GM23248 (cell line): ENCODE measurements at regions not wholly inside any gene's neighbourhood (a gene's known extent, or its start where the extent isn't known, plus 50 kb on each side); places are given as distances from the start of the nearest gene placed in this dataset.

Source experiments
- DNase-seq: peaks from one replicate; pipeline ENCODE4 v3.0.0-alpha.2; 2015
- H2AFZ ChIP-seq: fragments of 200-600 bp; sonication (generic); 2 replicates; pipeline ENCODE4 v1.6.1; 2016; ENCODE audit warnings: antibody characterized with exemption
- H3F3A ChIP-seq: fragments of 200-600 bp; sonication (generic); 2 replicates; pipeline ENCODE4 v1.6.1; 2016; ENCODE audit warnings: mild to moderate bottlenecking, antibody characterized with exemption, mixed run types; ENCODE audit not compliant: insufficient read depth
- H3K27ac ChIP-seq: fragments of 200-600 bp; sonication (generic); 2 replicates; pipeline ENCODE4 v1.5.1; 2016; ENCODE audit warnings: mild to moderate bottlenecking
- H3K27me3 ChIP-seq: fragments of 200-600 bp; sonication (generic); replicated peaks from 2 replicates; pipeline ENCODE4 v1.6.1; 2016; ENCODE audit warnings: mild to moderate bottlenecking; ENCODE audit not compliant: insufficient read depth
- H3K36me3 ChIP-seq: fragments of 200-600 bp; sonication (generic); 2 replicates; pipeline ENCODE4 v1.6.1; 2016; ENCODE audit warnings: low read depth, mild to moderate bottlenecking
- H3K4me1 ChIP-seq: fragments of 200-600 bp; sonication (generic); 2 replicates; pipeline ENCODE4 v1.6.1; 2016; ENCODE audit warnings: mild to moderate bottlenecking; ENCODE audit not compliant: insufficient read depth
- H3K4me2 ChIP-seq: fragments of 200-600 bp; sonication (generic); one replicate; pipeline ENCODE4 v1.6.1; 2016; ENCODE audit warnings: mild to moderate bottlenecking; ENCODE audit not compliant: unreplicated experiment
- H3K4me3 ChIP-seq: fragments of 200-600 bp; sonication (generic); 2 replicates; pipeline ENCODE4 v1.5.1; 2016; ENCODE audit warnings: mild to moderate bottlenecking
- H3K79me2 ChIP-seq: fragments of 200-600 bp; sonication (generic); 2 replicates; pipeline ENCODE4 v1.6.1; 2016; ENCODE audit warnings: mild to moderate bottlenecking; ENCODE audit not compliant: insufficient read depth
- H3K9ac ChIP-seq: fragments of 200-600 bp; sonication (generic); 2 replicates; pipeline ENCODE4 v1.6.1; 2016; ENCODE audit warnings: mild to moderate bottlenecking
- H3K9me2 ChIP-seq: fragments of 200-600 bp; sonication (generic); 2 replicates; pipeline ENCODE4 v1.6.1; 2016; ENCODE audit warnings: mixed run types, mild to moderate bottlenecking, moderate library complexity; ENCODE audit not compliant: insufficient read depth
- H3K9me3 ChIP-seq: fragments of 200-600 bp; sonication (generic); one replicate; pipeline ENCODE4 v1.6.1; 2017; ENCODE audit warnings: low read depth
- H4K20me1 ChIP-seq: fragments of 200-600 bp; sonication (generic); 2 replicates; pipeline ENCODE4 v1.6.0; 2016; ENCODE audit not compliant: insufficient read depth
- EZH2 ChIP-seq: fragments of 200-600 bp; sonication (generic); IDR thresholded peaks from 2 replicates; pipeline ENCODE4 v1.6.1; 2018; ENCODE audit warnings: antibody characterized with exemption, mild to moderate bottlenecking; ENCODE audit not compliant: insufficient read depth, poor library complexity, severe bottlenecking
- EZH2phosphoT487 ChIP-seq: fragments of 200-600 bp; sonication (generic); IDR thresholded peaks from 2 replicates; pipeline ENCODE4 v1.6.1; 2018; ENCODE audit warnings: antibody characterized with exemption, moderate library complexity, mild to moderate bottlenecking, low read depth; ENCODE audit not compliant: insufficient read depth
- WGBS, 2 experiments: methylation state at CpG; one replicate each; pipeline ENCODE4 v1.1.6; 2015 to 2017; ENCODE audit warnings: low lambda C conversion rate in 2 of 2, low coverage in 1 of 2; ENCODE audit errors: missing lambda C conversion rate in 2 of 2; 5-methylcytosine and 5-hydroxymethylcytosine counted together
- in situ Hi-C: fragments of 300-500 bp; cut with MboI; formaldehyde crosslinking; loops from 2 replicates; pipeline ENCODE4 v1.15.0; 2020

- Histone ChIP-seq H3K9ac (no peak overlapping the region), H2AFZ (no peak overlapping the region), H3K4me2 (no peak overlapping the region), H3K36me3 (no peaks in the 10 kb centered on the region), H3K79me2 (no peaks in the 10 kb centered on the region), H3K9me2 (no peaks in the 10 kb centered on the region), H3F3A (no peaks in the 10 kb centered on the region), H3K27me3 (no peaks in the 10 kb centered on the region), H4K20me1 (no peaks in the 10 kb centered on the region), H3K4me3 (no peak overlapping the region), H3K27ac (no peak overlapping the region), H3K9me3 (no peaks in the 10 kb centered on the region), H3K4me1 (no peaks in the 10 kb centered on the region)
- no peak for TF ChIP-seq EZH2
- TF ChIP-seq EZH2phosphoT487, result no peak
- DNase-seq, result no peak
- in situ Hi-C loops, result no loop called here
These were observed 444.9 kb upstream of the MAP2 start for GRCh38 chr2:208978946-208979345.

- Histone ChIP-seq H3K36me3 (no peaks in the 10 kb centered on the region), H3K9ac (no peak overlapping the region), H3K27ac (no peak overlapping the region), H3K9me3 (no peaks in the 10 kb centered on the region), H3K4me3 (no peak overlapping the region), H3K4me2 (no peak overlapping the region), H3K4me1 (no peaks in the 10 kb centered on the region), H3K9me2 (no peaks in the 10 kb centered on the region), H3K27me3 (no peaks in the 10 kb centered on the region), H3F3A (no peaks in the 10 kb centered on the region), H4K20me1 (no peaks in the 10 kb centered on the region), H3K79me2 (no peaks in the 10 kb centered on the region), H2AFZ (no peak overlapping the region)
- DNase-seq, result no peak
- TF ChIP-seq EZH2phosphoT487 (no peak), EZH2 (no peak)
- in situ Hi-C loops, result no loop called here
These were observed 443.5 kb upstream of the MAP2 start for GRCh38 chr2:208980321-208980720.

GRCh38 chr2:208982831-208983230 is 441.0 kb upstream of the MAP2 start:
- no peaks in the 10 kb centered on the region for H3K9me2 ChIP-seq
- WGBS, 2 experiments, result 52 to 68% methylated on average over 3 of the region's 3 CpGs
- TF ChIP-seq EZH2 (no peak), EZH2phosphoT487 (no peak)
- no peaks in the 10 kb centered on the region for H4K20me1 ChIP-seq
- DNase-seq, result no peak
- H3K27me3 ChIP-seq, result no peaks in the 10 kb centered on the region
- no peak overlapping the region for H3K27ac ChIP-seq
- H3K4me3 ChIP-seq, result no peak overlapping the region
- H3K36me3 ChIP-seq, result no peaks in the 10 kb centered on the region
- no peaks in the 10 kb centered on the region for H3F3A ChIP-seq
- in situ Hi-C loops, result no loop called here
- no peak overlapping the region for H3K9ac ChIP-seq
- no peak overlapping the region for H2AFZ ChIP-seq
- no peaks in the 10 kb centered on the region for H3K9me3 ChIP-seq
- H3K79me2 ChIP-seq, result no peaks in the 10 kb centered on the region
- H3K4me2 ChIP-seq, result no peak overlapping the region
- H3K4me1 ChIP-seq, result no peaks in the 10 kb centered on the region

- Histone ChIP-seq H4K20me1 (no peaks in the 10 kb centered on the region), H3K9me2 (no peaks in the 10 kb centered on the region), H3K79me2 (no peaks in the 10 kb centered on the region), H3K4me3 (no peak overlapping the region), H3F3A (no peaks in the 10 kb centered on the region), H3K27ac (no peak overlapping the region), H2AFZ (no peak overlapping the region), H3K9ac (no peak overlapping the region), H3K36me3 (no peaks in the 10 kb centered on the region), H3K4me1 (no peaks in the 10 kb centered on the region), H3K4me2 (no peak overlapping the region), H3K9me3 (no peaks in the 10 kb centered on the region), H3K27me3 (no peaks in the 10 kb centered on the region)
- DNase-seq, result no peak
- 74 to 75% methylated on average over 3 of the region's 3 CpGs for WGBS, 2 experiments
- in situ Hi-C loops, result no loop called here
- TF ChIP-seq EZH2 (no peak), EZH2phosphoT487 (no peak)
These were observed 440.4 kb upstream of the MAP2 start for GRCh38 chr2:208983486-208983885.

GRCh38 chr2:208984376-208985090 is 439.3 kb upstream of the MAP2 start:
- H3K9me2 ChIP-seq, result no peaks in the 10 kb centered on the region
- no peak overlapping the region for H3K27ac ChIP-seq
- no peaks in the 10 kb centered on the region for H3K79me2 ChIP-seq
- in situ Hi-C loops, result no loop called here
- no peak overlapping the region for H3K4me3 ChIP-seq
- no peaks in the 10 kb centered on the region for H3K36me3 ChIP-seq
- peak; percentile 42 for DNase-seq
- H2AFZ ChIP-seq, result no peak overlapping the region
- no peaks in the 10 kb centered on the region for H4K20me1 ChIP-seq
- no peaks in the 10 kb centered on the region for H3F3A ChIP-seq
- H3K27me3 ChIP-seq, result no peaks in the 10 kb centered on the region
- no peak for TF ChIP-seq EZH2
- no peak overlapping the region for H3K9ac ChIP-seq
- WGBS, 2 experiments, result 3 to 6% methylated on average over 6 of the region's 6 CpGs
- H3K4me2 ChIP-seq, result no peak overlapping the region
- no peaks in the 10 kb centered on the region for H3K4me1 ChIP-seq
- H3K9me3 ChIP-seq, result no peaks in the 10 kb centered on the region
